Kidney tubule cell (primary cell): ENCODE measurements at regions not wholly inside any gene's neighbourhood (a gene's known extent, or its start where the extent isn't known, plus 50 kb on each side); places are given as distances from the start of the nearest gene placed in this dataset.
"Not testable (repeated sequence)": the region's sequence is repeated elsewhere in the genome, so short reads cannot be mapped to it uniquely, and the experiment has no call there.

Experiments
- DNase-seq: peaks from one replicate; pipeline ENCODE4 v3.0.0-alpha.2; 2018; ENCODE audit warnings: low spot score

DNA sequence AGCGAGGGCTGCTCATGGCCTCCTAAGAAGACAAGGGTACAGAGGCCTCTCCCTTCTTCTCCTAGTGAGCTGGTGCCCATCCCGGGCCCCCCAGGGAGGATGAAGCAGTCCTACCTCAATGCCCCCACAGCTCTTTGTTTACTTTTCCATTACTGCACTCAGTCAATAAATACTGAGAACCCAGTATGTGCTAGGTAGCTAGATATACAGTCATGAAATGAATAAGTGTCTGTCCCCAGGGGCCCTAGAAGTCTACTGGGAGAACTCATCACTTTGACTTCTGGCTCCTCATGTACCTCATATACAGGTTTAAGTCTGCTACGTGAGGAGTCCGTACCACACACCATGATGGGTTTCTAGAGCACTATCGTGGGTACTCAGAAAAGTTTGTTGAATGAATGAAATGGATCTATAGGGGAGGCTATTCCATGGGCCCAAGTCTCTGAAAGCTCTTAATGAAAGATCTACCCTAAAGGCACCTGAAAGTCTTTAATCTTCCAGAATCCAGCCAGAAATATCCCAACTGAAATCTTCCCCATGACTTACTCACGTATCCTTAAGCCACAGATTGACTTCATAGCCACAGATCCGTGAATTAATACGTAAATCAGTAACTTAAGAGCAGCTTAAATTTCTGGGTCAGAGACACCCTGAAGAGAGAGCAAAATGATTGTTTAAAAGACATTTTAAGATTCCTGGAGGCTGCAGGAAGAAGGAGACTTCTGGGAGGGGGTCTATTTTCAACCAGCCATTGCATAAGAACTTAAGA lies 51.6 kb upstream of the POMP start:
- DNase-seq = peak; percentile 71

- DNase-seq = peak; percentile 62
These were observed 52.5 kb upstream of the POMP start for GRCh38 chr13:28606466-28606865.

DNA sequence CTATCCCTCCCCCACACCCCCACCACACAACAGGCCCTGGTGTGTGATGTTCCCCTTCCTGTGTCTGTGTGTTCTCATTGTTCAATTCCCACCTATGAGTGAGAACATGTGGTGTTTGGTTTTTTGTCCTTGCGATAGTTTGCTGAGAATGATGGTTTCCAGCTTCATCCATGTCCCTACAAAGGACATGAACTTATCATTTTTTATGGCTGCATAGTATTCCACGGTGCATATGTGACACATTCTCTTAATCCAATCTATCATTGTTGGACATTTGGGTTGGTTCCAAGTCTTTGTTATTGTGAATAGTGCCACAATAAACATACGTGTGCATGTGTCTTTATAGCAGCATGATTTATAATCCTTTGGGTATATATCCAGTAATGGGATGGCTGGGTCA lies 53.8 kb upstream of the POMP start:
- DNase-seq = not testable (repeated sequence)

DNA sequence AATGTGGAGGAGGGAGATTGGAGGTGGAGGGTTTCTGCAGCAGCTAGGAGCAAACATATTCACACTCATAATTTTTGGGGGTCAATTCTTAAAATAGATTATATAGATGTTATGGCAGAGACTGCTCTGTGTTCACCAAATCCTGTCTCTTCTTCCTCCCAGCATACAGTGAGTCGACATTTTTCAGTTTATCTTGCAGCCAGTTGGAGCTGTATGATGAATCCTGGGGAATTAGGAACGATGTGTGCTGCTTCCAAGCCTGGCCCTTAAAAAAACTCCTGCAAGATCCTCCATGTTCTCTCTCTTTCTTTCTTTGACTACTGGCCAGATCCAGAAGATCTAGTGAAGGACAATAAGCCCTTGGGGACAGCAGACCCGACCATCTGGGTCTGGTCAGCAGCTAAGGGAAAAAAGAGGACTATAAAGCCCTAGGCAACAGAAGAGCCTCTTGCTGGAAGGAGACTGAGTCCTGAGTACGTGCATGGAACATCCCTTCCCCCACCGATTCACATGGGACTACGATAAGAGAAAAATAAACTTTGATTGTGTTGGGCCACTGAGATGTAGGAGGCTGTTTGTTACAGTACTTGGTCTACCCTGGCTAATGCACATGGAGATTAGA lies 55.8 kb upstream of the POMP start:
- no peak for DNase-seq

DNA sequence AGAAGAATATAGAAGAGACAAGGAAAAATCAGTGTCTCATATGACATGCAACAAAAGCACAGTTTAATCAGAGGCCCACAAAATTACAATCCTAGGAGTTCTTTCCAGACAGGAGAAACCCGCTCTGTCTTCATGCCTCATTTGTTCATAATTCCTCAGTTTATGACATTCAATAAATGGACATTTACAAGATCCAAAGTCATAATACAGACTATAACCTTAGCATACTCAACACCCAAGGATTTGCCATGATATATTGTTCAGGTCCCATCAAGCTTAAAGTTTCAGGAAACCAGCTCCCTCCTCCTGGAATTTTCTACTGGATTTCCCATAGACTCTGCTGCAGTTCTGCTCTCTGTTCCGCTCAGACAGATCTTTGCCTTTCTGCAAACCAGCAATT lies 56.4 kb upstream of the POMP start:
- no peak for DNase-seq

DNA sequence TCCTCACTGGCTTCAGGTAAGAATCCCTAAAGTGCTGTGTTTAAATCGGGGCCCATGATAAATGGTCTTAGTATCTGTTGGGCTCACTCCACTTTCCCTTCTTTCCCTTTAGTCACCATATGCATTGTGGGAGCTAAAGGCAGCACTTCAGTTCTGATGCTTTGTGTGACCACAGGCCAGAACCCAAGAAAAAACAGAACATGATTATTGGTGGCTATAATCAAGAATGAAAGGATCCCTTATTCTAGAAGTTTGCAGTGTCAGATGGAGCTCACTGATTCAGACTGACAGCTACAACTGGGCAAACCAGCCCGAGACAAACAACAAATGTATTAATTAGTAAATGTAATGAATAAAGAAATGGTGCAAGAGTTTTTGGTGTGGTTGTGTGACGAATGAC lies 57.3 kb upstream of the POMP start:
- DNase-seq = no peak

GRCh38 chr13:28597641-28598040 lies 61.3 kb upstream of the POMP start:
- DNase-seq = no peak

DNA sequence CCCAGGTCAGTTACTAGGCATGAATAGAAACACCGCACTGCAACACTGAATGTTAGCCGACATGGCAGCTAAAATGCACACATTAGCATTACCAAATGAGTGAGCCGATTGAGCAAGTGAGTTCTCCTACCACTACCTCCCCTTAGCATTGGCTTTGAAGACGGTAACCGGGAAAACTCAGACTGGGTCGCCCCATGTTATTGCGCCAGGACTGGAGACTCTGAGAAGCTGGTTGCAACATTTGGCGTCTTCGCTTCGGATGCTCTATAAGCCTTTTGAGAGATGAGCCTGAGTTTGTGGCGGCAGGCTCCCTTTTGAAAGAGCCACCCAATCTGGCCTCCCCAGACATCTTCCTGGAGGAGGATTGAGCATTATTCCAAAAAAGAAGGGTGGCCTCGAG lies 68.5 kb upstream of the POMP start:
- DNase-seq = no peak

DNA sequence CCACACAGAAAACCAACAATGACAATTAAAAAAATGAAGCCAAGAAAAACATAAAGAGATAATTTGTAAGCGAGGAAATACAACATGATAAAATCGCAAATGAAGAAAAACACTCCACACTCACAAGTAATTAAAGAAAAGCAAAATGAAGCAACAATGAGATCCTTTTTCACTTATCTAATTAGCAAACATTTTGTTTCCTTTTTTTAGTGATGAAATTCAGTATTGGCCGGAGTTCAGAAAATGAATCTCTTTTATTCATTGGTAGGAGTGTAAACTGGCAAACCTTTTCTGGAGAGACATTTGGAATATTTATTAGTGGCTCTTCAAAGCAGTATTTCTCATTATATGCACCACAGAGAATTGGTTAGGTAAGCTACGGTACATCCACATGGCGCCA lies 70.6 kb upstream of the POMP start:
- no peak for DNase-seq

- DNase-seq = no peak
These were observed 71.8 kb upstream of the POMP start for GRCh38 chr13:28587174-28587540.

GRCh38 chr13:28586439-28587173 lies 72.3 kb upstream of the POMP start:
- DNase-seq = no peak

GRCh38 chr13:28585561-28585960 lies 73.4 kb upstream of the POMP start:
- DNase-seq = no peak

DNA sequence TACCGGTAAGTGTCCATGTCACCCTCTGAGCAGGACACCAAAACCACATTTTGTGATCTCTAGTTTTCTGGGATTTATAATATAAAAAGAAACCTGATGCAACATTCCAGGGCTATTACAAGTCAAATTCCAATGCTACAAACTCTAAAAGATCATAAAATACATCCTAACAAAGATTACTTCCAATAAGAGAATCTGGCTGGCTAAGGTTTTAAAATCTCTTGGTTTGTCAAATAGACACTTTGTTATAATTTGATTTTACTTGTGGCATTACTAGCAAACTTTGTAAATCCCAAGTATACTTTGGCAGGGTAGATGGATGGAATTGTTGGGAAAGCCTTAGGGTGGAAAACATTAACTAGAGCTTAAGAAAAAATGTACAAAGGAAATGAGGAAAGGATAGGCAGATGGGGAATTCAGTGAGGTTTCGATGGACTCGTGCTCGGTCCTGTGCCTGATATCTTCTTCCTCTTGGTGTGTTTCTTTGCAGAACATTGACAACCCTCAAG lies 74.0 kb upstream of the POMP start:
- DNase-seq = peak; percentile 78

DNA sequence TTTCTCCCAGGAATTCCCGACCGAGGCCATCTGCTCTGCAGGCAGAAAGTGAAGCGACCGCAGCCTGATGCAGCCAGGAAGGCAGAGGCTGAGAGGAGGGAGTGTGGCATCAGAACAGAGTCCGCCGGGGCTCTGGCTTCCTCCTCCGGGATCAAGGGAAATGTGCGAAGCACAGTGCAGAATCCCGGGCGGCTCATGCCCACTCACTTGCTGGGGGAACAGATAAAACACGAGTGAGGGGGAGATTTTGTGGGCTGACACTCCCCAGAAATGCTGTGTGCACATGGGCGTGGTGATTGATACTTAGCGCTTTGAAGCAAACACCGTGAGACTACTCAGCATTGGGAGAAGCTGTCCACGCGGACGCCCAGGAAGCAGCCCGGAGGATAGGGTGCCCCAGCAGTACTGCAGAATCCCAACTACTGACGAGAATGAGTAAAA lies 75.3 kb upstream of the POMP start:
- no peak for DNase-seq

DNA sequence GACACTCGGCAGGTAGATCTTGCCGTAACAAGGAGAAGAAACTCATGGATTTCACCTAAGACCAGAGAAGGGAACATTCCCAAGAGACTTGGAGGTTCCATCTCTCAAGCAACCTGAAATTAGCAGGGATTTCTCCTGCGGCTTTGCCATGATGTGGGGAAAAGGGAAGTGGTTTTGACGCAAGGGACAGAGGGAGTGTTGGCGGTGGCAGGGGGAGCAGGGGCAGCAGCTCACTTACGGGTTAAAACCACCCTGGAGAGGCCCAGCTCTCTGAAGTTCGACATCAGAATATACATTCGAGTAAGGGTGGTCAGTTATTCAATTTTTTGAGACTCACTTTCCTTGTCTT lies 76.1 kb upstream of the POMP start:
- no peak for DNase-seq

DNA sequence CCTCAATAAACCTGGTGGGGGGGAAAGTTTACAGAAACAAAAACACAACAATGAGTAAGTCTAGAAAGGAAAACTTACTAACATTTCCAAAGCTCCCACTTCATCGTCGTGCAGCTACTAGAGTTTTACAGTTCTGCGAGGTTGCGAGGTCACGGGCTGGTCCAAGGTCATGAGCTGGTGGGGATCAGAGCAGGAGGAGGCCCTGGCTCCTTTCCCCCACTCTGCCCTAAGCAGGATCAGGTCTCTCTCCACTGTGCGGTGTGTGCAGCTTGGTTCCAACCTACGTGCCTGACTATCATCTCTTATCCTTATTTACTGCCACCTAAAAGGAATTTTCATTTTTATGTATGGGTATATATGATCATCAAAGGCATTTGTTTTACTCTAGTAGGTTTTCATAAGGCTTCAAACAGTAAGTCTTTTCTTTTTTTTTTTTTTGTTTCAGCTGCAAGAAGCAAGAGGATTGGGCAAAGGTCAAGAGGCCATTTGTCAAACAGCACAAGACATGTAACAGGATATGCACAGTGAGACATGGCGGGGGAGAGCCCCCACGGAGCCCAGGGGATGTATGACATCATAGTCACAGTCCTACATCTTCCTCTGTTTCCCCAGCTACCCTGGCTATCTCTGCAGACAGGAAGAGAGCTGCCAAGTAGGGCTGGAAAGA lies 76.6 kb upstream of the POMP start:
- DNase-seq = no peak

DNA sequence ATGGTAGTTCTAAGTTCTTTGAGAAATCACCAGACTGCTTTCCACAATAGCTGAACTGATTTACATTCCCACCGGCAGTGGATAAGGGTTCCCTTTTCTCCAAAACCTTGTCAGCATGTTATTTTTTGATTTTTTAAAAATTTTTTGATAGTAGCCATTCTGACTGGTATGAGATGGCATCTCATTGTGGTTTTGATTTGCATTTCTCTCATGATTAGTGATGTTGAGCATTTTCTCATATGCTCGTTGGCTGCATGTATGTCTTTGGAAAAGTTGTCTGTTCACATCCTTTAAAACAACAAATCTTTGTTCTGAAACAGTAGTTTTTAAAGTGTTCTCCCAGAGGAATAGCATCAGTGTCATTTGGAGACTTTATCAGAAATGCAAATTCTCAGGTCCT lies 77.5 kb upstream of the POMP start:
- no peak for DNase-seq

DNA sequence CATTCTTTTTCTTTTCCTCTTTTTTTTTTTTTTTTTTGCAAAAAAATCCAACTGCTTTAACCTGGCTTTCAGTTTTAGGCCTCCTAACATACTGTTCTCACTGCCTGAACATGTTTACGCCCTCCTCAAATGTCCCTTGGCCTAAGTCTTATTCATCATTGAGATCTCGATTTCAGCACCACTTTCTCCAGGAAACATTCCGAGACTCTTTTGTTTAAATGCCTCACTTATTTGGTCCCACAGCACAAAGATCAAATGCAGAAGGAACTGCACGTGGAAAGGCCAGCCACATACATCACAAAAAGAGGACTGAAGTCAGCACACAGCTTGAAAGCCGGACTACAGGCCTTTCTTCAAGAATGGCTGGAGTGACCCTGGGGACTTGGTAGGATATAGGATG lies 79.2 kb upstream of the POMP start:
- no peak for DNase-seq

- peak; percentile 57 for DNase-seq
These were observed 79.6 kb upstream of the POMP start for GRCh38 chr13:28579322-28579721.

- no peak for DNase-seq
These were observed 81.1 kb upstream of the FLT1 start for GRCh38 chr13:28576067-28576466.

DNA sequence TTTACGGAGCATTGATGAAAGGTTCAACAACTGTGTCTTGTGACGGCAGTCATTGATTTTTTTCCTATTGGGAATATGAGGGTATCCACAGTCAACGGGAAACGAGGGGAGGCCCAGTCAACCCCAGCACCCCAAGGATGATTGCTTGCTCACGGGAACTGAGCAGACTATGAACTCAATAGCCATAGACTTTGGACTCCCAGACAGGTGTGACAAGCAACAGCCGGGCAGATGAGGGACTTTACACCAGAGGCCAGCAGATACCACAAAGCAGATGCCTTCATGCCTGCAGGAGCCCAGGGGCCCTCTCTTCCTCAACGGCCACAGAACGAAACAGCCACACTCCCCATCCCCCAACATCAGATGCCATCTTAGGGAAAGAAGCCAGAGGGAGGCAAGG lies 80.3 kb upstream of the FLT1 start:
- DNase-seq = no peak

GRCh38 chr13:28574617-28575142 lies 79.8 kb upstream of the FLT1 start:
- peak; percentile 97 for DNase-seq
